Ovary (tissue), 7 donors: ENCODE measurements at regions not wholly inside any gene's neighbourhood (a gene's known extent, or its start where the extent isn't known, plus 50 kb on each side); places are given as distances from the start of the nearest gene placed in this dataset.

ENCODE experiments used
- DNase-seq, 5 donors: peaks; one replicate each; pipeline ENCODE4 v3.0.0-alpha.2; 2019 to 2020
- H3K27ac ChIP-seq, 2 donors: fragments of 200-600 bp; one replicate each; pipeline versions ENCODE4 v1.5.1 to v1.8.0; 2019 to 2022
- H3K27me3 ChIP-seq: fragments of 200-600 bp; one replicate; pipeline ENCODE4 v1.8.0; 2022
- H3K36me3 ChIP-seq: fragments of 200-600 bp; sonication (generic); one replicate; pipeline ENCODE4 v1.5.1; 2019
- H3K4me1 ChIP-seq: one replicate; pipeline ENCODE4 v1.8.1; 2013; ENCODE audit warnings: mild to moderate bottlenecking, moderate library complexity; ENCODE audit not compliant: insufficient read depth
- H3K4me3 ChIP-seq: fragments of 200-600 bp; sonication (generic); one replicate; pipeline ENCODE4 v1.5.1; 2017
- H3K9me3 ChIP-seq, 2 donors: fragments of 200-600 bp in 1 of 2; sonication (generic) in 1 of 2; one replicate each; pipeline versions ENCODE4 v1.5.1 to v1.8.1; 2013 to 2019; ENCODE audit warnings: mild to moderate bottlenecking in 1 of 2, moderate library complexity in 1 of 2
- CTCF ChIP-seq, 3 donors: fragments of 450-650 bp in 2 of 3; fragments of 200-600 bp in 1 of 3; IDR thresholded peaks; one replicate each; pipeline versions ENCODE4 v1.5.1 to v1.8.0; 2016 to 2022; ENCODE audit warnings: antibody characterized with exemption in 3 of 3, mild to moderate bottlenecking in 1 of 3
- EP300 ChIP-seq: sonication (generic); formaldehyde crosslinking; IDR thresholded peaks from one replicate; pipeline ENCODE4 v1.6.1; 2017; ENCODE audit warnings: antibody characterized with exemption
- POLR2A ChIP-seq: fragments of 450-650 bp; IDR thresholded peaks from one replicate; pipeline ENCODE4 v1.6.1; 2017; ENCODE audit warnings: antibody characterized with exemption, mild to moderate bottlenecking, moderate library complexity
- WGBS, 3 donors: extraction: QIAGEN DNeasy Blood & Tissue Kit in 1 of 3; methylation state at CpG; one replicate each; pipeline versions ENCODE4 v1.1.5 to v1.1.7; 2013 to 2017; 5-methylcytosine and 5-hydroxymethylcytosine counted together
- intact Hi-C, 4 donors: fragments of 100-400 bp; cut with DNase I; formaldehyde crosslinking; loops; one replicate each; pipeline versions ENCODE4 v1.11.0 to v1.15.1; 2022 to 2023
- donor health status: DM: no; HTN: no; CAD: no; lungs with moderate emphysema.
- donor health status: DM: no; HTN: no; CAD: no.
- donor health status: Bipolar disorder and iron deficiency.
- donor health status: DM: no; HTN: no; CAD: no.
- donor health status: DM: yes; HTN: yes; CAD: no.

DNA sequence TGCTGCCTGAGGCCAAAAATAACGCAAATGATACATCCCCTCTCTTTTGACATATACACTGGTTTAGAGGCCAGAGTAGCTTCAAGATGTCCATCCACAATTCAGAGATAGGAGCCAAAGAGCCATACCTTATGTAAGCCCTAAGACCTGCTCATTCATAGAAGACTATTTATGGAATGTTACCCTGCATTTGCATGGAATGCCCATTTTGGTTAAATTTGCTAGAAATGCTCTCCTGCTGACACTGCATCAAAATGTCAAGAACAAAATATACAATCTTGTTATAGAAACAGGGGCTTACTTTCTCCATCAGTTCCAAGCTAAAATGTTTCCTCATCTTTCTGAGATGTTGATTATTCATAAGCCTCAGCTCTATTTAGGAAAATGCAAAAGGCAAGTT, 183.3 kb upstream of the CDKN3 start:
- no peak for DNase-seq
- Histone ChIP-seq H3K9me3 (no peaks in the 10 kb centered on the region), H3K4me1 (no peaks in the 10 kb centered on the region), H3K36me3 (no peaks in the 10 kb centered on the region), H3K4me3 (no peak overlapping the region), H3K27me3 (no peaks in the 10 kb centered on the region), H3K27ac (no peak overlapping the region)
- intact Hi-C loops: no loop called here
- WGBS, 3 donors: 90 to 95% (median 92%) methylated on average over 1 of the region's 1 CpG
- no peak for TF ChIP-seq EP300
- no peak for TF ChIP-seq CTCF (IDR thresholded peaks at IDR 0.05)
- no peak for TF ChIP-seq POLR2A

- Histone ChIP-seq H3K27me3 (no peaks in the 10 kb centered on the region), H3K9me3 (no peaks in the 10 kb centered on the region), H3K4me1 (peaks cover 2% of the 10 kb centered on the region), H3K4me3 (no peak overlapping the region), H3K36me3 (no peaks in the 10 kb centered on the region), H3K27ac (no peak overlapping the region)
- DNase-seq: no peak
- no peak for TF ChIP-seq CTCF (IDR thresholded peaks at IDR 0.05)
- no peak for TF ChIP-seq EP300
- TF ChIP-seq POLR2A: no peak
- WGBS, 3 donors: 91 to 96% (median 92%) methylated on average over 3 of the region's 3 CpGs
- intact Hi-C loops: no loop called here
These were observed 180.0 kb upstream of the CDKN3 start for GRCh38 chr14:54216827-54217226.

DNA sequence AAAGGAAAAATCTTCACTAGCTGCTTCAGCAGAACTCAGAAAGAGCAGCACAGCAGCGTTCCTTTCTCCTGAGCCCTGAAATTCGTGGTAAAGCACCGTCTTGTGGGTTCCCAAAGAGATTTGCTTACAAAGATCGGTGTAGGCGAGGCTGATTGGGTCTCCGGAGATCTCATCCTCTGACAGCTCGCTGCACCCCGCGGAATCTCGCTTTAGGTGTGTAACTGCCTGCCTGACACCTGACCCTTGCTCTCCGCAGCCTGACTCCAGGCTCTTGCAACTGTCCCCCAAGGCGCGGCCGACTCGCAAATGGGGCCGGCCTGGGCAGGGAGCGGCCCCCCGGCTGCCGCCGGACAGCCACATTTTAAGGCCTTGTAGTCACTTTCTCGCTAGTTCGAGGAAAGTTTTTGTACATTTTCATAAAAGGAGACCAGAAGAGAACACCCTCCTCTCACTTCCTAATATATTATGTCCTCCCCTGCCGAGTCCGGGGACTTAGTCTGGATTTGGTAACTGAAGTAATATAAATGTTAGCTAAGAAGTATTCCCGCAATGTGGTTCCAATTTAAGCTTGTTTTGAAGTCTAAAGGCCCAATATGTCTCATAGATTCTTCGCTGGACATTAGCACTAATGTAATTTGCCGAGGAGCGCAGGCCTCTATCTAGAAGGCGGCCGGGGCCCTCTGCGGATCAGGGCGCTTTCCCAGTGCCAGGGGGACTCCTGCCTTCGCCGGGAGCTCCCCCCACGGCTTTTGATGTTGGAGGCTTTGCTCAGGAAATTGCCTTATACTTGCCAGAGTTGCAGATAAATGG, 177.3 kb upstream of the CDKN3 start:
- H3K27ac ChIP-seq: no peak overlapping the region
- 69 to 77% (median 74%) methylated on average over 35 of the region's 35 CpGs for WGBS, 3 donors

GRCh38 chr14:54220071-54220703, 176.6 kb upstream of the CDKN3 start:
- no peak for TF ChIP-seq EP300
- no peak for TF ChIP-seq POLR2A
- TF ChIP-seq CTCF (IDR thresholded peaks at IDR 0.05): no peak
- DNase-seq: peak in 2 of 5 donors; percentile 27 to 32
- Histone ChIP-seq H3K4me1 (peaks cover 2% of the 10 kb centered on the region), H3K27me3 (no peaks in the 10 kb centered on the region), H3K4me3 (peak overlapping the region; percentile 22), H3K27ac (no peak overlapping the region), H3K36me3 (no peaks in the 10 kb centered on the region), H3K9me3 (no peaks in the 10 kb centered on the region)
- WGBS, 3 donors: 2 to 3% (median 2%) methylated on average over 28 of the region's 28 CpGs
- intact Hi-C loops: no loop called here

More for the DNA sequence above, 177.3 kb upstream of the CDKN3 start:
- Histone ChIP-seq H3K36me3 (no peaks in the 10 kb centered on the region), H3K27me3 (no peaks in the 10 kb centered on the region), H3K4me3 (no peak overlapping the region), H3K9me3 (no peaks in the 10 kb centered on the region), H3K4me1 (peaks cover 2% of the 10 kb centered on the region)
- intact Hi-C loops: no loop called here
- no peak for TF ChIP-seq EP300
- DNase-seq: no peak
